GM12878 (cell line): ENCODE measurements at regions not wholly inside any gene's neighbourhood (a gene's known extent, or its start where the extent isn't known, plus 50 kb on each side); places are given as distances from the start of the nearest gene placed in this dataset.
A peak's percentile ranks its signal among the peaks of the same experiment; 100 is the strongest.
"Not testable (repeated sequence)": the region's sequence is repeated elsewhere in the genome, so short reads cannot be mapped to it uniquely, and the experiment has no call there.

Experiments used
- ATAC-seq: fragments of 200-7000 bp; cut with Tn5 transposase; 3 replicates; pipeline ENCODE4 v1.9.1; 2020; ENCODE audit warnings: mild to moderate bottlenecking, moderate library complexity
- BruUV-seq: library from RNA; stranded (reverse); fragments of 400-500 nt; replicated peaks from 2 replicates; lab custom pipeline; 2021; lab: Mats Ljungman, UMichigan
- CTCF ChIA-PET: fragments of 300-600 bp; sonication (Branson Sonifier 250); formaldehyde crosslinking; extraction: SDS; loops from one replicate; lab custom pipeline; 2021; ENCODE audit warnings: inconsistent platforms; lab: Yijun Ruan, JAX
- POLR2A ChIA-PET: fragments of 350-600 bp; formaldehyde crosslinking; extraction: SDS; loops from one replicate; lab custom pipeline; 2021; ENCODE audit warnings: inconsistent platforms; lab: Charles Lee
- RAD21 ChIA-PET: fragments of 300-600 bp; sonication (Branson Sonifier 250); formaldehyde crosslinking; loops from one replicate; lab custom pipeline; 2023; ENCODE audit warnings: antibody characterized with exemption; ENCODE audit not compliant: unreplicated experiment; lab: Charles Lee
- SMC1A ChIA-PET: fragments of 300-600 bp; sonication (Branson Sonifier 250); formaldehyde crosslinking; loops from one replicate; lab custom pipeline; 2023; ENCODE audit not compliant: unreplicated experiment, uncharacterized antibody; lab: Charles Lee
- DNase-seq: peaks from one replicate; pipeline ENCODE4 v3.0.0-alpha.2; 2011; ENCODE audit warnings: low read depth, low spot score
- FAIRE-seq: peaks from 3 replicates; lab custom pipeline; 2011; peaks lifted over from hg19 to GRCh38; lab: Jason Lieb, UNC
- H2AFZ ChIP-seq: 2 replicates; pipeline ENCODE4 v1.6.0; 2011; ENCODE audit warnings: low read depth, low read length, control low read depth; ENCODE audit not compliant: control insufficient read depth
- H3K27ac ChIP-seq: 2 replicates; pipeline ENCODE4 v1.5.1; 2011; ENCODE audit warnings: control low read depth; ENCODE audit not compliant: control insufficient read depth, insufficient read depth
- H3K27me3 ChIP-seq, 2 experiments: replicated peaks in 1 of 2; 2 replicates each; pipeline versions ENCODE4 v1.6.0 to v1.6.1; 2011; ENCODE audit warnings: low read length in 1 of 2; ENCODE audit not compliant: control insufficient read depth in 2 of 2, insufficient read depth in 2 of 2
- H3K36me3 ChIP-seq, 2 experiments: 2 replicates each; pipeline ENCODE4 v1.5.1; 2011; ENCODE audit warnings: low read length in 1 of 2; ENCODE audit not compliant: control insufficient read depth in 2 of 2, insufficient read depth in 2 of 2
- H3K4me1 ChIP-seq: 2 replicates; pipeline ENCODE4 v1.6.1; 2011; ENCODE audit warnings: mild to moderate bottlenecking, low read length, moderate library complexity, mixed read lengths; ENCODE audit not compliant: control insufficient read depth, insufficient read depth
- H3K4me2 ChIP-seq: 2 replicates; pipeline ENCODE4 v1.6.0; 2011; ENCODE audit warnings: control low read depth; ENCODE audit not compliant: control insufficient read depth, insufficient read depth
- H3K4me3 ChIP-seq: fragments of 200-600 bp; sonication (generic); 2 replicates; pipeline ENCODE4 v1.5.1; 2016
- H3K79me2 ChIP-seq: 2 replicates; pipeline ENCODE4 v1.6.0; 2011; ENCODE audit warnings: low read length; ENCODE audit not compliant: control insufficient read depth, insufficient read depth
- H3K9ac ChIP-seq: 2 replicates; pipeline ENCODE4 v1.8.0; 2011; ENCODE audit warnings: low read length, control low read depth, mixed read lengths; ENCODE audit not compliant: control insufficient read depth, insufficient read depth
- H3K9me3 ChIP-seq: replicated peaks from 3 replicates; pipeline ENCODE4 v1.5.1; 2011; ENCODE audit warnings: mild to moderate bottlenecking, low read length; ENCODE audit not compliant: control insufficient read depth, insufficient read depth
- H4K20me1 ChIP-seq: 2 replicates; pipeline ENCODE4 v1.6.0; 2011; ENCODE audit not compliant: control insufficient read depth, insufficient read depth
- HDGF ChIP-seq: fragments of 450-650 bp; IDR thresholded peaks from 2 replicates; pipeline ENCODE4 v1.6.1; 2016; ENCODE audit warnings: antibody characterized with exemption
- MYB ChIP-seq: fragments of 150-350 bp; IDR thresholded peaks from 2 replicates; pipeline ENCODE4 v1.6.1; 2014; ENCODE audit warnings: mild to moderate bottlenecking, low read depth, low read length, borderline replicate concordance
- POLR2AphosphoS2 ChIP-seq: IDR thresholded peaks from 2 replicates; pipeline ENCODE4 v1.6.1; 2011; ENCODE audit warnings: low read depth, mild to moderate bottlenecking, low read length, improper control_type of control experiment, moderate library complexity
- SPI1 ChIP-seq: IDR thresholded peaks from 2 replicates; pipeline ENCODE4 v1.6.1; 2011; ENCODE audit warnings: low read depth, mild to moderate bottlenecking, low read length, moderate library complexity, borderline replicate concordance; ENCODE audit not compliant: insufficient read depth
- WGBS: methylation state at CpG from one replicate; pipeline ENCODE4 v1.1.6; 2016; ENCODE audit warnings: low lambda C conversion rate; ENCODE audit not compliant: insufficient replicate concordance, insufficient coverage; ENCODE audit errors: missing lambda C conversion rate; 5-methylcytosine and 5-hydroxymethylcytosine counted together
- in situ Hi-C: fragments of 300-500 bp; cut with MboI; formaldehyde crosslinking; loops from 9 replicates; pipeline ENCODE4 v1.14.3; 2018; ENCODE audit warnings: mixed read lengths
- intact Hi-C: fragments of 100-400 bp; cut with micrococcal nuclease; formaldehyde crosslinking; loops from one replicate; pipeline ENCODE4 v1.14.2; 2022; ENCODE audit not compliant: unreplicated experiment
- TF ChIP-seq, protein P1 (sequence below): IDR thresholded peaks from 2 replicates; pipeline ENCODE4 v1.6.1; 2012; ENCODE audit warnings: low read depth, low read length, improper control_type of control experiment
- TF ChIP-seq, protein P2 (sequence below): IDR thresholded peaks from 2 replicates; pipeline ENCODE4 v1.6.1; 2012; ENCODE audit warnings: low read depth, low read length, improper control_type of control experiment

GRCh38 chr13:38221120-38221519, 128.5 kb upstream of the UFM1 start:
- H4K20me1 ChIP-seq, DNase-seq, H3K36me3 ChIP-seq, H2AFZ ChIP-seq, BruUV-seq, H3K79me2 ChIP-seq, intact Hi-C loops, H3K9ac ChIP-seq, POLR2A ChIA-PET, RAD21 ChIA-PET, in situ Hi-C loops, CTCF ChIA-PET, FAIRE-seq, H3K4me3 ChIP-seq, SMC1A ChIA-PET, ATAC-seq, H3K4me1 ChIP-seq, H3K27me3 ChIP-seq, H3K27ac ChIP-seq, H3K9me3 ChIP-seq, H3K4me2 ChIP-seq: not testable (repeated sequence)
- WGBS = 38% methylated on average over 1 of the region's 1 CpG
- 0 out of 2 replicates have a peak, but pooled peaks have one; percentile 26 for TF ChIP-seq SPI1

DNA sequence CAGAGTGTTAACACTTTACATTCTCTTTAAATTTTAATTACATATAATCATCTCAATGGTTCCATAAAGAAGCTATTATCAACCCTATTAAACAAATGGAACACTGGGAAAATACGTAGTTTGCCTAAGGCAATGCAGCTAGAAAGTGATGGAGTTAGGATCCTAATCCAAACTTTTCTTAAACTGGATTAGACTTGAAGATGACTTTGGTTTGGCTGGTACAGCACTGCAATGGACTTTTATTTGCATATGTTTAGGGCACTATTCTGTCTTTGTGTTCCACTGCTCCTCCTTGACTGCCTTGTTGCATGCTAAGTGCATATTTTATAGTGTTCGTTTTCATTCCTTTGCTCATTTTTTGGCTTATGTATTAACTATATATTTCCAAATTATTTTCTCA, 133.5 kb upstream of the UFM1 start:
- no peaks in the 10 kb centered on the region for H4K20me1 ChIP-seq
- DNase-seq (no peak), ATAC-seq (no peak), FAIRE-seq (no peak)
- H2AFZ ChIP-seq = no peak overlapping the region
- WGBS = 10% methylated on average over 2 of the region's 2 CpGs
- H3K36me3 ChIP-seq = no peaks in the 10 kb centered on the region
- RAD21 ChIA-PET = no interaction called here
- no peak for TF ChIP-seq POLR2AphosphoS2
- TF ChIP-seq MYB = no peak
- no peak for TF ChIP-seq HDGF
- TF ChIP-seq, protein P1, sequence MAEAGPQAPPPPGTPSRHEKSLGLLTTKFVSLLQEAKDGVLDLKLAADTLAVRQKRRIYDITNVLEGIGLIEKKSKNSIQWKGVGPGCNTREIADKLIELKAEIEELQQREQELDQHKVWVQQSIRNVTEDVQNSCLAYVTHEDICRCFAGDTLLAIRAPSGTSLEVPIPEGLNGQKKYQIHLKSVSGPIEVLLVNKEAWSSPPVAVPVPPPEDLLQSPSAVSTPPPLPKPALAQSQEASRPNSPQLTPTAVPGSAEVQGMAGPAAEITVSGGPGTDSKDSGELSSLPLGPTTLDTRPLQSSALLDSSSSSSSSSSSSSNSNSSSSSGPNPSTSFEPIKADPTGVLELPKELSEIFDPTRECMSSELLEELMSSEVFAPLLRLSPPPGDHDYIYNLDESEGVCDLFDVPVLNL = no peak
- TF ChIP-seq, protein P2, sequence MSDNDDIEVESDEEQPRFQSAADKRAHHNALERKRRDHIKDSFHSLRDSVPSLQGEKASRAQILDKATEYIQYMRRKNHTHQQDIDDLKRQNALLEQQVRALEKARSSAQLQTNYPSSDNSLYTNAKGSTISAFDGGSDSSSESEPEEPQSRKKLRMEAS = no peak
- no peak overlapping the region for H3K27ac ChIP-seq
- SMC1A ChIA-PET = no interaction called here
- no peaks in the 10 kb centered on the region for H3K4me1 ChIP-seq
- no peak overlapping the region for H3K4me2 ChIP-seq
- no peaks in the 10 kb centered on the region for H3K79me2 ChIP-seq
- CTCF ChIA-PET = no interaction called here
- in situ Hi-C loops = no loop called here
- no peak overlapping the region for H3K9ac ChIP-seq
- intact Hi-C loops = no loop called here
- H3K9me3 ChIP-seq = no peaks in the 10 kb centered on the region
- no peak overlapping the region for H3K4me3 ChIP-seq
- no TSS peak for BruUV-seq
- H3K27me3 ChIP-seq = no peaks in the 10 kb centered on the region
- POLR2A ChIA-PET = no interaction called here
